SU-DHL-6 (cell line): ENCODE measurements at regions not wholly inside any gene's neighbourhood (a gene's known extent, or its start where the extent isn't known, plus 50 kb on each side); places are given as distances from the start of the nearest gene placed in this dataset.

Source experiments
- CTCF ChIP-seq: fragments of 200-600 bp; sonication (generic); IDR thresholded peaks from one replicate; pipeline ENCODE4 v1.5.1; 2017; ENCODE audit warnings: antibody characterized with exemption, mild to moderate bottlenecking, low read length, moderate library complexity; ENCODE audit not compliant: insufficient read depth, poor library complexity, severe bottlenecking
- EZH2phosphoT487 ChIP-seq: fragments of 200-600 bp; sonication (generic), shearing (Covaris generic); conservative IDR thresholded peaks from 2 replicates; pipeline ENCODE4 v1.6.1; 2018; ENCODE audit warnings: mild to moderate bottlenecking, antibody characterized with exemption, low read length, moderate library complexity, mixed read lengths

- no peak for TF ChIP-seq CTCF
- no peak for TF ChIP-seq EZH2phosphoT487
Measured at GRCh38 chr11:92159931-92160330, 64.7 kb upstream of the FAT3 start.
